OCI-LY7 (cell line): ENCODE measurements at regions not wholly inside any gene's neighbourhood (a gene's known extent, or its start where the extent isn't known, plus 50 kb on each side); places are given as distances from the start of the nearest gene placed in this dataset.

Experiments used
- CTCF ChIP-seq: fragments of 200-600 bp; sonication (generic); conservative IDR thresholded peaks from 2 replicates; pipeline ENCODE4 v1.5.1; 2014; ENCODE audit warnings: mild to moderate bottlenecking, antibody characterized with exemption, low read length, moderate library complexity, mixed read lengths
- EZH2phosphoT487 ChIP-seq: fragments of 200-600 bp; sonication (generic); IDR thresholded peaks from 2 replicates; pipeline ENCODE4 v1.6.1; 2018; ENCODE audit warnings: low read depth, borderline replicate concordance, mild to moderate bottlenecking, mixed run types, antibody characterized with exemption, low read length, moderate library complexity, mixed read lengths

- TF ChIP-seq CTCF (no peak), EZH2phosphoT487 (no peak)
Observed at GRCh38 chr10:43899224-43899959, 250.7 kb upstream of the ZNF32 start.
